Putamen (tissue), 1 donor: ENCODE measurements at regions not wholly inside any gene's neighbourhood (a gene's known extent, or its start where the extent isn't known, plus 50 kb on each side); places are given as distances from the start of the nearest gene placed in this dataset.

Experiments
- DNase-seq: peaks from one replicate; pipeline ENCODE4 v3.0.0-alpha.2; 2016; ENCODE audit warnings: low spot score

GRCh38 chr5:4941957-4942830 is 197.9 kb upstream of the ADAMTS16 start:
- DNase-seq = no peak

GRCh38 chr5:4942831-4943178 is 197.3 kb upstream of the ADAMTS16 start:
- no peak for DNase-seq

- DNase-seq = no peak
Measured at GRCh38 chr5:4945296-4945695, 194.8 kb upstream of the ADAMTS16 start.

- no peak for DNase-seq
Measured at GRCh38 chr5:4947106-4947505, 193.0 kb upstream of the ADAMTS16 start.

- DNase-seq = no peak
Measured at GRCh38 chr5:4947893-4948536, 192.1 kb upstream of the ADAMTS16 start.

GRCh38 chr5:4949108-4949507 is 191.0 kb upstream of the ADAMTS16 start:
- no peak for DNase-seq

GRCh38 chr5:4953576-4953975 is 186.6 kb upstream of the ADAMTS16 start:
- DNase-seq = no peak

- no peak for DNase-seq
Measured at GRCh38 chr5:4954048-4954447, 186.1 kb upstream of the ADAMTS16 start.

- DNase-seq = no peak
Measured at GRCh38 chr5:4963265-4963664, 176.9 kb upstream of the ADAMTS16 start.

- no peak for DNase-seq
Measured at GRCh38 chr5:4969351-4969750, 170.8 kb upstream of the ADAMTS16 start.

- DNase-seq = no peak
Measured at GRCh38 chr5:4970171-4970570, 170.0 kb upstream of the ADAMTS16 start.

- no peak for DNase-seq
Measured at GRCh38 chr5:4976902-4977301, 163.2 kb upstream of the ADAMTS16 start.

GRCh38 chr5:4977416-4978110 is 162.6 kb upstream of the ADAMTS16 start:
- DNase-seq = no peak

- no peak for DNase-seq
Measured at GRCh38 chr5:4980201-4980600, 159.9 kb upstream of the ADAMTS16 start.

- no peak for DNase-seq
Measured at GRCh38 chr5:4981608-4982007, 158.5 kb upstream of the ADAMTS16 start.

GRCh38 chr5:4983701-4984100 is 156.4 kb upstream of the ADAMTS16 start:
- no peak for DNase-seq

GRCh38 chr5:4984461-4984860 is 155.7 kb upstream of the ADAMTS16 start:
- DNase-seq = no peak

GRCh38 chr5:4987431-4987830 is 152.7 kb upstream of the ADAMTS16 start:
- no peak for DNase-seq

GRCh38 chr5:4989118-4989517 is 151.0 kb upstream of the ADAMTS16 start:
- no peak for DNase-seq

GRCh38 chr5:4990017-4990416 is 150.1 kb upstream of the ADAMTS16 start:
- DNase-seq = no peak

GRCh38 chr5:4990462-4990861 is 149.7 kb upstream of the ADAMTS16 start:
- no peak for DNase-seq

- no peak for DNase-seq
Measured at GRCh38 chr5:4991925-4992324, 148.2 kb upstream of the ADAMTS16 start.

GRCh38 chr5:4995014-4995413 is 145.1 kb upstream of the ADAMTS16 start:
- DNase-seq = no peak
